ENCODE measurements at regions not wholly inside any gene's neighbourhood (a gene's known extent, or its start where the extent isn't known, plus 50 kb on each side); places are given as distances from the start of the nearest gene placed in this dataset.
"Not testable (repeated sequence)": the region's sequence is repeated elsewhere in the genome, so short reads cannot be mapped to it uniquely, and the experiment has no call there.

GRCh38 chr22:19641254-19641982 lies 72.9 kb upstream of the SEPTIN5 start:
- no peak for DNase-seq (ENCODE audit: low read depth)

DNA sequence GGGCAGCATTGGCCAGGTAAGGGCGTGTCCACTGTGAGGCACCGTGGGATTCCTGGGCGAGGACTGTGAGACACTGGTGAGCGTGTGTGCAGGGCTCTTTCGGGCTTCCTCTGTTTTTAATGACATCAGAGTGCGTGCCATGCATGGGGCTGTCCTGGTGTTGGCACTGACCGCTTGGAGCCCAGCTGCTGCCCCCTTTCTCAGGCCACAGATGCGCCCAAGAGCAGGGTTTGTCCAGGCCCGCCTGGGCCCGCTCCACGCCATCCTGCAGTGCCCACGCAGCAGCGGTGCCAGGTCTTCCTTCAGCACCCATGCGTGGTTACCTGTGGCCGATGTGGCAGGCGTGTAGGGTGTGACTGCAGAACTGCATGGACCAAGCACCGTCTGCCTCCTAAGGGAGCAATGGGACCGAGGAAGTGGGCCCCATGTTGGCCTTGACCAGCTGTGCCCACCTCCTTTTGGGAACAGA lies 72.3 kb upstream of the SEPTIN5 start:
- no peak for DNase-seq (ENCODE audit: low read depth)

DNA sequence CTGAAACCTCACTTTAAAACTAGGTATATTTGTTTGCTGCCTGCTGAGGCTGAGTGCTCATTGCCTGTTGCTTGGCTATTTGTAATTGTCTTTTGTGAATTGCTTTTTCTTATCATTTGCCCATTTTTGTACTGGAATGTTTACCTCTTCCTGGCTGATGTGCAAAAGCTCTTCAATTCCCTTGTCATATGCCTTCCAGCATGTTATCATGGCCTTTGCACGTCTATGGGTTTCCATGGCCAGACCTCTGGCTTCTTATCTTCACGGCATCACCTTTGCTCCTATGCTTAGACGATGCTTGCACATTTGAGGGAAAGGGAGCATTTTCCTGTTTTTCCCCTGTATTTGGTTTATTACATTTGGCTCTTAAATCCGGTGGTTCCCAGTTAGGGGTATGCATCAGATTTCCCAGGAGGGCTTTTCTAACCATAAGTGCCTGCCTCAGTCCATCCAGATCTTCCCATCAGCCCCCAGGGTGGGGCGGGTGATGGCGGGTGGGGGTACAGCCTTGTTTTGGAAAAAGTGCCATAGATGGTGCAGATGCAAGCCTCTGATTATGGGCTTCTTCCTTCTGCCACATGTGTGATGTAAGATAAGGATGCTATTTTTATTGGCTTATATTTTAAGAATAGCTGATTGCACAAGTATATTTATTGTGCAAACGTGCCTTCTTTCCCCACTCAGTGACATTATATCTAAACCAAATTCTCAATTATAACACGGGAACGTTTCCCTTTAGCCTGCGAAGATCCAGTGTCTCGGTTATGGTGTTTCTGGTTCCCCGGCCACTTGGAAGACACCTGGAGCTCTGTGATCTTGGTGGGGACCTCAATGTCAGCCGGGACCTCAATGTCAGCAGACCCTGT lies 70.6 kb upstream of the SEPTIN5 start:
- no peak for DNase-seq (ENCODE audit: low read depth)

DNA sequence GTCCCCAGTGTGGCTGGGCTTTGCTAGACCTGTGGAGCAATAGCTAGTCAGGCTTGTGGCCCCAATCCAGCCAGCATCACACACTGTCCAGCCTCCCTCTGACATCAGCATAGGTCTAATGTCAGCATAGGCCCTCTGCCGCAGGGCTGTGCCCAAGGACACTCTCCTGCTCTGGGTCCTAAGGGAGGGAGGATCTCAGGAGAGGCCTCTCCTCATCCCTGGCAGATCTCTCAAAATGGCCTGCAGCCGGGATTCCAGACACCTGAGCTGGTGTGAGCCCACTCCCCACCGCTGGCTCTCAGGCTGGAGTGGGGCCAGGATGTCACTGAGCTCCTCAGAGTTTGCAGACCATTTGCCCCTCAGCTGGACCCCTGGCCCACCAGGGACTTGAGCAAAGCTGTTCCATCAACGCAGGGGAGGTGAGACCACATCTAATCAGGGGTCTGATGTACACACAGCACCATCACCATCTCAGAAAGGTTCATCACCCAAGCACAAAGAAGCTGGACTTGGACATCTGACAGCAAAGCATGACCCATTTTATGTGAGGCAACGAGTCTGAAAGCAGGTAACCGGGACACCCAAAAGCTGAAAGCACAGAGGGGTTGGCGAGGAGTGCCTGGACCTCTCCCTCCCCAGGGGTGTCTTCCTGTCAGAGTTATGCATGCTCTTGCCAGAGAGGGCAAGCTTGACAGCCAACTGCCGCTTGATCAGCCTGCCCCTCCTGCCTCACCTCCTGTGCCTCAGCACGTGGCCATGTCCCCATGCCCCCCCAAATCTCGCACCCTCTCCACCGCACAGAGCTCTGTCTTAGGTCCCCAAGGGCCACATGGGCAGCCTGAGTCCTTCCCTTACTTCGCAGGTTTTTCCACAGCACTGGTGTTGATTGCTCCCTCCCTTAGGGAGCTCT lies 69.7 kb upstream of the SEPTIN5 start:
- no peak for DNase-seq (ENCODE audit: low read depth)

GRCh38 chr22:19645391-19645790 lies 68.9 kb upstream of the SEPTIN5 start:
- no peak for DNase-seq (ENCODE audit: low read depth)

DNA sequence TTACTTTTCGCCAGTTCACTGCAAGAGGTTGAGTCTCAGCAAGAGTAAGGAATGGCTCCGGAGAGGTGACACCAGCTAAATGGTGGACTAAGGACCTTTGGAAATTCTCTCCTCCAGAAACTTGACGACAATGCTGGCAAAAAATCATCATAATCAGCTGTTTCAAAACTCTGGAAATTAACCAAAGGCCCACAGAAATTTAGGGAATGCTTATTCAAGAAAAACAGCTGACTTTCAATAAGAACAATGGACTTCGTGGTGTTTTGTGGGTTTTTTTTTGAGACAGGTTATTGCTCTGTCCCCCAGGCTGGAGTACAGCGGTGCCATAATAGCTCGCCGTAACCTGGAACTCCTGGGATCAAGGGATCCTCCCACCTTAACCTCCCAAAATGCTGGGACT lies 68.4 kb upstream of the SEPTIN5 start:
- no peak for DNase-seq (ENCODE audit: low read depth)

DNA sequence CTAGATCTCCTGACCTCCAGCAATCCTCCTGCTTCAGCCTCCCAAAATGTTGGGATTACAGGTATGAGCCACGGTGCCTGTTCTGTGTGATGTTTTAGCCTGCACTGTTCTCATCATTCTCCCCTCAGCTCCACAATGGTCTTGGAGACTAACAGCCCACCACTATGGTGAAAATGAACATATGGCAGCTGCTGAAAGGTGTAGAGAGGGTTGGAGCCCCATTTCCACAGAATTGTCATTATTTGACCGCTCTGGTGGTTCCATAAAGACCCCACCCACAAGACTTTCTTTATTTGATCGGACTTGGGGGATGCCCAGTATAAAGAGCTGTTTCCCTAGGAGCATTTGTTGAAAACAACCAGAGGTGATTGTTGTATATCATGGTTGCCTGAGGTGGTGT lies 67.9 kb upstream of the SEPTIN5 start:
- no peak for DNase-seq (ENCODE audit: low read depth)

- no peak for DNase-seq (ENCODE audit: low read depth)
Observed at GRCh38 chr22:19648419-19648929, 65.8 kb upstream of the SEPTIN5 start.

- no peak for DNase-seq (ENCODE audit: low read depth)
Observed at GRCh38 chr22:19652316-19652715, 62.0 kb upstream of the SEPTIN5 start.

DNA sequence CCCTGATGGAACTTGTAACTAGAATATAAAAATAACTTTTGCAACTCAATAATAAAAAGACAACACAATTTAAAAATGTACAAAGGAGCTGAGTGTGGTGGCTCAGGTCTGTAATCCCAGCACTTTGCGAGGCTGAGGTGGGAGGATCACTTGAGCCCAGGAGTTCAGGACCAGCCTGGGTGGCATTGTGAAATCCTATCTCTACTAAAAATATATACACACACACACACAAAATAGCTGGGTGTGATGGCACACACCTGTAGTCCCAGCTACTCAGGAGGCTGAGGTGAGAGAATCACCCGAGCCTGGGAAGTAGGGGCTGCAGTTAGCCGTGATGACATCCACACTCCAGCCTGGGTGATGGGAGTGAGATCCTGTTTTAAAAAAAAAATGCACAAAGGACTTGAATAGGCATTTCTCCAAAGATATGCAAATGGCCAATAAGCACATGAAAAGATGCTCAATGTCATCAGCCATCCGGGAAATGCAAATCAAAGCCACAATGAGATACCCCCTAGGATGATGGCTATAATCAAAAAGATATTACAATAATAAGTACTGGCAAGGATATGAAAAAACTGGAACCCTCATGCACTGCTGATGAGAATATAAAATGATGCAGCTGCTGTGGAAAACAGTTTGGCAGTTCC lies 59.8 kb upstream of the SEPTIN5 start:
- DNase-seq (ENCODE audit: low read depth): no peak

DNA sequence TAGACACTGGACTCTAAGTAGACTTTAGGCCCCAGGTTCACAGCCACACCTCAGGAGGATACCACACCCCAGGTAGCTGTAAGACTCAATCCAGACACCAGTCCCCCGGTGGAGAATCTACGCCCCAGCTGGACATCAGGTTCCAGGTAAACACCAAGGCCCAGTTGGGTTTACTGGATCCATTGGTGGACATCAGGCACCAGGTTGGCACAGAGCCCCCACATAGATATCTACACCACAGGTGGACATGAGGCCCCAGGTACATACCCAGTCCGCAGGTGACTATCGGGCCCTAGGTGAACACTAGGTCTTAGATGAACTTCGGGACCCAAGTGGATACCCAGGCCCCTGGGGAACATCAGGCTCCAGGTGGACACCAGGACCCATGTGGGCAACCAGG lies 58.9 kb upstream of the SEPTIN5 start:
- no peak for DNase-seq (ENCODE audit: low read depth)

DNA sequence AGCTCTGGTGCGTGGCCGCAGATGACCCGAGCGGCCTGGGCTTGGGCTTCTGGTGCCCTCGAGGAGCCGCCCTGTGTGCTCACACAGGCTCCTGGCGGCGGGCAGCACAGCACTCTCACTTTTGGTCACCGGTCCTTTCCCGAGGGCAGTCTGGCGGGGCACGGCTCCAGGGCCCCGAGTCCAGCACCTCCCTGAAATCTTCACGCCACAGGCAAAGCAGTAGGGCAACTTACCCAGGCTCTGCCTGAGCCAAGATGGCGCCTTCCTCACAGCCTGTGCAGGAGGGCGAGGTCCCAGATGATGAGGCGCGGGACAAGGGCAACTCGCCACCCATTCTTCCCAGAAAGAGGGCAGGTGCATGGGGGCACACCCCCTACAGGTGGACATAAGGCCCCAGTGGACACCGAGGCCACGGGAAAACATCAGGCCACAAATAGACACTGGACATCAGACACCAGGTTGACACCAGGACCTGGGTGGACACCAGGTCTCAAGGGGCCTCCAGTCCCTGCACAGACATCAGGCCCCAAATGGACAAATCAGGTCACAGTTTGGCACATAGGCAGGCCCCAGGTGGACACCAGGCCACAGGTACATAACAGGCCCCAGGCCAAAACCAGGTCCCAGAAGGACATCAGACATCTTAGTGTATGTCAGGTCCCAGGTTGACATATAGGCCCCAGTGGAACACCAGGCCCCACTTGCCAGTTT lies 57.6 kb upstream of the SEPTIN5 start:
- no peak for DNase-seq (ENCODE audit: low read depth)

DNA sequence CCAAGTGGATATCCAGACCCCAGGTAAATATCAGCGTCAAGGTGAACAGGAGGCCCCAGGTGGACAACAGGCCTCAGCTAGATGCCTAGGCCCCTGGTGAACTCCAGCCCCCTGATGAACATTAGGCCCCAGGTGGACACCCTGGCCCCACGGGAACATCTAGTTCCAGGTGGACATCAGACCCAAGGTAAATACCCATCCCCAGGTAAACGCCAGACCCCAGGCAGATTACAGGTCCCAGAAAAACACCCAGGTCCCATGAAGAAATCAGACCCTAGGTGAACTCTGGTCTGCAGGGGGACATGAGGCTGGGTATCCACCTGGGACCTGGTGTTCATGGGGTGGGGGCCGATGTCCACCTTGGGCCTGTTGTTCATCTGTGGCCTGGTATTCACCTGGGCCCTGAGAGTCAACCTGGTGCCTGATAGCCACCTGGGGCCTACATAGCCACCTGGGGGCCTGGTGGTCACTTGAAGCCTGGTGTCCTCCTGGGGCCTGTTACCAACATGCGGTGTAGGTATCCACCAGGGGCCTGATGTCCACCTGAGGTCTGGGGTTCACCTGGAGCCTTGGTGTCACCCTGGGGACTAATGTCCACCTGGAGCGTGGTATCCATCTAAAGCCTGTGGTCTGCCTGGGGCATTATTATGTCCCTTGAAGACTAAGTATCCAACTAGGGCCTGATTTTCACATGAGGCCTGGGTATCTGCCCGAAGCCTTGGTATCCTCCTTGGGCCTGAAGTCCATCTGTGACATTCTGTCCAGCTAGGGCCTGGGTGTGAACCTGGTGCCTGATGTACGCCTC lies 56.8 kb upstream of the SEPTIN5 start:
- DNase-seq (ENCODE audit: low read depth): no peak

GRCh38 chr22:19658057-19658966 lies 56.0 kb upstream of the SEPTIN5 start:
- DNase-seq (ENCODE audit: low read depth): no peak

DNA sequence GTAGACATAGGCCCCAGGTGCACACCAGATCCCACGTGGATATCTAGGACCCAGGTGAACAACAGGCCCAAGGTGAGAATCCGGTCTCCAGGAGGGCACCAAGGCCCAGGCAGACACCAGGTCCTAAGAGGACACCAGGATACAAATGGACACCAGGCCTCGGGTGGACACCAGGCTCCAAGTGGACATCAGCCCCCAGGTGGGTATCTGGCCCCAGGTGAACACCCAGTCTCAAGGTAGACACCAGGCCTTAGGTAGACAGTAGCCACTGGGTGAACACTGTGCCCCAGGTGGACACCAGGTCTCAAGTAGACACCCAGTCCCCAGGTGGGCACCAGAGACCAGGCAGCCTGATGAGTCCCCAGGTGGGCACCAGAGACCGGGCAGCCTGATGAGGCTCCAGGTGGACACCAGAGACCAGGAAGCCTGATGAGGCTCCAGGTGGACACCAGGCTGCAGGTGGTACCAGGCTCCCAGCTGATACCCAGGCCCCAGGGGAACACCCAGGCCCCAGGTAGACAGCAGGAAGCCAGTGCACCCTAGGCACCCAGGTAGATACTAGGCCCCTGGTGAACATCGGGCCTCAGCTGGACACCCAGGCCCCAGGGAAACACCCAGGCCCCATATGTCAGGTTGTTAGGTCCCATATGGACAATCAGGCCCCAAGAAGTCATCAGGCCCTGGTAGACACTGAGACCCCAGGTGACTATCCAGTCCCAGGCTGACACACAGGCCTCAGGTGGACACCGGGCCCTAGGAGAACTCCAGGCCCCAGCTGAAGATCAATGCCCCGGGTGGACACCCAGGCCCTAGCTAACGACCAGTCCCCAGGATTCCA lies 55.1 kb upstream of the SEPTIN5 start:
- DNase-seq (ENCODE audit: low read depth): no peak

DNA sequence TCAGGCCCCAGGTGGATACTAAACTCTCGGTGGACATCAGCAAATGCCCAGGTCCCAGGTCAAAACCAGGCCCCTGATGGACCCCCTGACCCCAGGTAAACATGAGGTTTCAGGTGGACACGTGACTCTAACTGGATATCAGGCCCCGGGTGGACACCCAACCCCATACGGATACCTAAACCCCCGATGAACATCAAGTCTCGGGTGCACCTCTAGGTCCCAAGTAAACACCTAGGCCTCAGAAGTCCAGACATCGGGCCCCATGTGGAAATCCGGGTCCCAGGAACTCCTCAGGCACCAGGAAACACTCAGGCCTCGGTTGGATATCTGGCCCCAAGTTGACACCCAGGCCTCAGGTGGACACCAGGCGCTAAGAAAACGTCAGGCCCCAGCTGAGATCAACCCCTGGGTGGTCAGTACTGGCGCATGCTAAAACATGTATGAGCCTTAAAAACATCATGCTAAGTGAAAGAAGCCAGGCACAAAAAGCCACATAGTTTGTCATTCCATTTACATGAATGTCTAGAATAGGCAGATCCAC lies 54.4 kb upstream of the SEPTIN5 start:
- DNase-seq (ENCODE audit: low read depth): no peak

DNA sequence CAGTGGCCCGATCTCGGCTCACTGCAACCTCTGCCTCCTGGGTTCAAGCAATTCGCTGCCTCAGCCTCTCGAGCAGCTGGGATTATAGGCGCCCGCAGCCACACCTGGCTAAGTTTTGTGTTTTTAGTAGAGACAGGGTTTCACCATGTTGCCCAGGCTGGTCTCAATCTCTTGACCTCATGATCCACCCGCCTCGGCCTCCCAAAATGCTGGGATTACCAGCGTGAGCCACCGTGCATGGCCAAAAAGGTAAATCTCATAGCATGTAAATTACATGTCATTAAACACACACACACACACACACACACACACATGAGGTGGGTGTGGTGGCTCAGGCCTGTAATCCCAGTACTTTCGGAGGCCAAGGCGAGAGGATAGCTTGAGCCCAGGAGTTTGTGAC lies 53.7 kb upstream of the SEPTIN5 start:
- DNase-seq (ENCODE audit: low read depth): not testable (repeated sequence)

DNA sequence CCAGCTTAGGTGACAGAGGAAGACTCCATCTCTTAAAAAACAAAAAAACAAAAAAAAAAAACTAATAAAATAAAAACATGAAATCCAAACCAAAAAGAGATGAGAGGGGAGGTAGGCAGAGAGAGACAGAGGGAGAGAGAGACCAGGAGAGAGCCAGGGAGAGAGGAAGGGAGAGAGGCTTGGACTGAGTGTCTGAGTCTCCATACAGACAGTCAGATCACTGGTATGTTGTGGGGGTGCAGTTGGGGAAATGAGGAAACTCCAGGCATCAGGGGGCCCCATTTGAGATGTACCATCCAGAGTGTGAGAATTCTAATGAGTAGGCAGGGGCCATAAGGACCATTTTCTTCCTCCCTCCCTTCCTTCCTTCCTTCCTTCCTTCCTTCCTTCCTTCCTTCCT lies 53.1 kb upstream of the SEPTIN5 start:
- DNase-seq (ENCODE audit: low read depth): no peak
